ENCODE measurements at regions not wholly inside any gene's neighbourhood (a gene's known extent, or its start where the extent isn't known, plus 50 kb on each side); places are given as distances from the start of the nearest gene placed in this dataset.

GRCh38 chr3:148466143-148466542, 231.6 kb upstream of the AGTR1 start:
- Mint-ChIP-seq H3K4me1 (ENCODE audit: low read depth, unreplicated experiment) (peaks cover 27% of the 10 kb centered on the region), H3K9me3 (ENCODE audit: unreplicated experiment) (no peaks in the 10 kb centered on the region), H3K36me3 (ENCODE audit: low read depth, unreplicated experiment) (no peaks in the 10 kb centered on the region), H3K27me3 (ENCODE audit: low read depth, unreplicated experiment) (no peaks in the 10 kb centered on the region), H3K4me3 (ENCODE audit: unreplicated experiment) (no peak overlapping the region), H3K27ac (ENCODE audit: unreplicated experiment) (peak overlapping the region; percentile 85)
- DNase-seq (ENCODE audit: low read depth) (peak; percentile 80), FAIRE-seq (peak; percentile 49)
- Histone ChIP-seq H3K4me1 (ENCODE audit: insufficient read depth, low read length) (peaks cover 6% of the 10 kb centered on the region), H3K9me3 (ENCODE audit: insufficient read depth, low read depth, low read length) (no peaks in the 10 kb centered on the region), H3K4me3 (ENCODE audit: insufficient read depth, low read depth, low read length) (no peak overlapping the region), H3K27ac (ENCODE audit: low read depth, low read length) (peak overlapping the region; percentile 17), H2AFZ (ENCODE audit: low read depth, low read length) (peak overlapping the region; percentile 4), H3K36me3 (ENCODE audit: insufficient read depth, low read length) (no peaks in the 10 kb centered on the region), H3K9ac (ENCODE audit: low read length) (no peak overlapping the region), H3K27me3 (ENCODE audit: insufficient read depth, low read length) (no peaks in the 10 kb centered on the region), H3K4me2 (ENCODE audit: low read length) (peak overlapping the region; percentile 32), H3K79me2 (ENCODE audit: insufficient read depth, low read length) (no peaks in the 10 kb centered on the region), H4K20me1 (ENCODE audit: insufficient read depth, low read length) (no peaks in the 10 kb centered on the region)
- TF ChIP-seq CTCF (IDR thresholded peaks at IDR 0.05; ENCODE audit: insufficient read depth, low read depth, low read length) (no peak), EZH2 (IDR thresholded peaks at IDR 0.05; ENCODE audit: insufficient read depth, low read length) (no peak)

GRCh38 chr3:148466980-148467740, 230.5 kb upstream of the AGTR1 start:
- H3K36me3 ChIP-seq (ENCODE audit: insufficient read depth, low read length) = no peaks in the 10 kb centered on the region
- H3K4me2 ChIP-seq (ENCODE audit: low read length) = no peak overlapping the region
- Mint-ChIP-seq H3K27ac (ENCODE audit: unreplicated experiment) (no peak overlapping the region), H3K9me3 (ENCODE audit: unreplicated experiment) (no peaks in the 10 kb centered on the region), H3K27me3 (ENCODE audit: low read depth, unreplicated experiment) (no peaks in the 10 kb centered on the region), H3K36me3 (ENCODE audit: low read depth, unreplicated experiment) (no peaks in the 10 kb centered on the region), H3K4me3 (ENCODE audit: unreplicated experiment) (no peak overlapping the region), H3K4me1 (ENCODE audit: low read depth, unreplicated experiment) (peaks cover 27% of the 10 kb centered on the region)
- peaks cover 6% of the 10 kb centered on the region for H3K4me1 ChIP-seq (ENCODE audit: insufficient read depth, low read length)
- no peaks in the 10 kb centered on the region for H4K20me1 ChIP-seq (ENCODE audit: insufficient read depth, low read length)
- H3K27me3 ChIP-seq (ENCODE audit: insufficient read depth, low read length) = no peaks in the 10 kb centered on the region
- DNase-seq (ENCODE audit: low read depth) = no peak
- no peaks in the 10 kb centered on the region for H3K79me2 ChIP-seq (ENCODE audit: insufficient read depth, low read length)
- no peak overlapping the region for H3K9ac ChIP-seq (ENCODE audit: low read length)
- no peak overlapping the region for H2AFZ ChIP-seq (ENCODE audit: low read depth, low read length)
- no peak overlapping the region for H3K27ac ChIP-seq (ENCODE audit: low read depth, low read length)
- TF ChIP-seq EZH2 (IDR thresholded peaks at IDR 0.05; ENCODE audit: insufficient read depth, low read length) (no peak), CTCF (IDR thresholded peaks at IDR 0.05; ENCODE audit: insufficient read depth, low read depth, low read length) (no peak)
- H3K9me3 ChIP-seq (ENCODE audit: insufficient read depth, low read depth, low read length) = no peaks in the 10 kb centered on the region
- FAIRE-seq = no peak
- no peak overlapping the region for H3K4me3 ChIP-seq (ENCODE audit: insufficient read depth, low read depth, low read length)

- H3K36me3 ChIP-seq (ENCODE audit: insufficient read depth, low read length) = no peaks in the 10 kb centered on the region
- Mint-ChIP-seq H3K4me3 (ENCODE audit: unreplicated experiment) (no peak overlapping the region), H3K4me1 (ENCODE audit: low read depth, unreplicated experiment) (no peaks in the 10 kb centered on the region), H3K36me3 (ENCODE audit: low read depth, unreplicated experiment) (no peaks in the 10 kb centered on the region), H3K27me3 (ENCODE audit: low read depth, unreplicated experiment) (no peaks in the 10 kb centered on the region), H3K9me3 (ENCODE audit: unreplicated experiment) (no peaks in the 10 kb centered on the region), H3K27ac (ENCODE audit: unreplicated experiment) (no peak overlapping the region)
- no peaks in the 10 kb centered on the region for H3K9me3 ChIP-seq (ENCODE audit: insufficient read depth, low read depth, low read length)
- DNase-seq (ENCODE audit: low read depth) = no peak
- H3K27me3 ChIP-seq (ENCODE audit: insufficient read depth, low read length) = no peaks in the 10 kb centered on the region
- no peak overlapping the region for H3K27ac ChIP-seq (ENCODE audit: low read depth, low read length)
- TF ChIP-seq CTCF (IDR thresholded peaks at IDR 0.05; ENCODE audit: insufficient read depth, low read depth, low read length) (no peak), EZH2 (IDR thresholded peaks at IDR 0.05; ENCODE audit: insufficient read depth, low read length) (no peak)
- H3K4me3 ChIP-seq (ENCODE audit: insufficient read depth, low read depth, low read length) = no peak overlapping the region
- FAIRE-seq = no peak
- no peaks in the 10 kb centered on the region for H3K79me2 ChIP-seq (ENCODE audit: insufficient read depth, low read length)
- H3K9ac ChIP-seq (ENCODE audit: low read length) = no peak overlapping the region
- H3K4me1 ChIP-seq (ENCODE audit: insufficient read depth, low read length) = no peaks in the 10 kb centered on the region
- no peak overlapping the region for H3K4me2 ChIP-seq (ENCODE audit: low read length)
- no peaks in the 10 kb centered on the region for H4K20me1 ChIP-seq (ENCODE audit: insufficient read depth, low read length)
- H2AFZ ChIP-seq (ENCODE audit: low read depth, low read length) = no peak overlapping the region
Measured at GRCh38 chr3:148477375-148477774, 220.3 kb upstream of the AGTR1 start.
